ENCODE measurements at regions not wholly inside any gene's neighbourhood (a gene's known extent, or its start where the extent isn't known, plus 50 kb on each side); places are given as distances from the start of the nearest gene placed in this dataset.

DNA sequence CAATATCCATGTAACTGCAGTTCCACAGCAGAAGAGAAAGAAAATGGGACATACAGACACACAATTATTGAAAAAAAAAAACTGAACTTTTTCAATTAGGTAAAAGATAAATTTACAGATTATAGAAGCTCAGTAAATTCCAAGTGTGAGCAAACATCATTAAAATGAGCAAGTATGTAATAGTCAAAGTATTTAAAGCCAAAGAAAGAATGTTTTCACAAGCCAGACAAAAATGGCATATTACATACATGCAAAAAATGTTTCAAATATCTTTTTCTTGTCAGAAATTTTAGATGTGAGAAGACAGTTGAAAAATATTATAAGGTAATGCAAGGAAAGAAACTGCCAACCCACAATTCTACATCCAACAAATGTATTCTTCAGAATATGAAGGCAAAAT, 150.2 kb upstream of the AKR1E2 start:
- no peak for TF ChIP-seq CTCF (IDR thresholded peaks at IDR 0.05 in 8 of 11, conservative IDR thresholded peaks at IDR 0.05 in 3 of 11)
- TF ChIP-seq POLR2A (IDR thresholded peaks at IDR 0.05): no peak
